H9 (cell line): ENCODE measurements at regions not wholly inside any gene's neighbourhood (a gene's known extent, or its start where the extent isn't known, plus 50 kb on each side); places are given as distances from the start of the nearest gene placed in this dataset.

Source experiments
- DNase-seq: peaks from one replicate; pipeline ENCODE4 v3.0.0-alpha.2; 2017
- H2AFZ ChIP-seq: one replicate; pipeline ENCODE4 v1.6.1; 2013; ENCODE audit warnings: mild to moderate bottlenecking, low read length, control low read depth, moderate library complexity
- H2AK5ac ChIP-seq: 2 replicates; pipeline ENCODE4 v1.6.1; 2013; ENCODE audit warnings: low read length, control low read depth, mixed read lengths; ENCODE audit not compliant: insufficient read length
- H2BK120ac ChIP-seq: one replicate; pipeline ENCODE4 v1.6.1; 2013; ENCODE audit warnings: low read depth, mild to moderate bottlenecking, low read length, control low read depth, inconsistent platforms; ENCODE audit not compliant: poor library complexity, severe bottlenecking
- H2BK12ac ChIP-seq: 2 replicates; pipeline ENCODE4 v1.6.1; 2013; ENCODE audit warnings: low read length, control low read depth, mixed read lengths, low read depth; ENCODE audit not compliant: insufficient read length
- H2BK15ac ChIP-seq: 2 replicates; pipeline ENCODE4 v1.6.1; 2013; ENCODE audit warnings: low read depth, low read length, control low read depth
- H2BK20ac ChIP-seq: one replicate; pipeline ENCODE4 v1.6.1; 2013; ENCODE audit warnings: low read depth, mild to moderate bottlenecking, low read length, control low read depth, inconsistent platforms; ENCODE audit not compliant: poor library complexity, severe bottlenecking
- H2BK5ac ChIP-seq: 2 replicates; pipeline ENCODE4 v1.6.1; 2013; ENCODE audit warnings: low read length, control low read depth, mixed read lengths; ENCODE audit not compliant: insufficient read length
- H3K14ac ChIP-seq: 2 replicates; pipeline ENCODE4 v1.6.1; 2013; ENCODE audit warnings: low read length, control low read depth; ENCODE audit not compliant: insufficient read depth
- H3K18ac ChIP-seq: 2 replicates; pipeline ENCODE4 v1.6.1; 2013; ENCODE audit warnings: low read depth, mild to moderate bottlenecking, mixed read lengths, low read length, control low read depth; ENCODE audit not compliant: insufficient read length
- H3K23ac ChIP-seq: 2 replicates; pipeline ENCODE4 v1.6.1; 2013; ENCODE audit warnings: low read length, control low read depth, mixed read lengths, low read depth; ENCODE audit not compliant: insufficient read length
- H3K23me2 ChIP-seq: 2 replicates; pipeline ENCODE4 v1.6.1; 2013; ENCODE audit warnings: low read depth, mild to moderate bottlenecking, mixed read lengths, low read length, control low read depth; ENCODE audit not compliant: insufficient read length, poor library complexity, severe bottlenecking
- H3K27ac ChIP-seq: 2 replicates; pipeline ENCODE4 v1.5.1; 2013; ENCODE audit warnings: low read length, control low read depth, mixed read lengths, low read depth; ENCODE audit not compliant: insufficient read length
- H3K27me3 ChIP-seq: 2 replicates; pipeline ENCODE4 v1.6.1; 2013; ENCODE audit warnings: low read length, control low read depth, inconsistent platforms; ENCODE audit not compliant: insufficient read depth
- H3K4ac ChIP-seq: 2 replicates; pipeline ENCODE4 v1.6.1; 2013; ENCODE audit warnings: low read depth, mild to moderate bottlenecking, control low read depth, inconsistent platforms, low read length, moderate library complexity
- H3K4me1 ChIP-seq: 2 replicates; pipeline ENCODE4 v1.6.1; 2013; ENCODE audit warnings: low read length, control low read depth, inconsistent platforms; ENCODE audit not compliant: insufficient read depth
- H3K4me2 ChIP-seq: 2 replicates; pipeline ENCODE4 v1.6.1; 2013; ENCODE audit warnings: low read length, control low read depth, mixed read lengths; ENCODE audit not compliant: insufficient read length, insufficient read depth
- H3K56ac ChIP-seq: 2 replicates; pipeline ENCODE4 v1.6.1; 2013; ENCODE audit warnings: low read depth, mild to moderate bottlenecking, mixed read lengths, low read length, control low read depth; ENCODE audit not compliant: insufficient read length
- H3K79me1 ChIP-seq: 2 replicates; pipeline ENCODE4 v1.6.1; 2013; ENCODE audit warnings: low read depth, mild to moderate bottlenecking, moderate library complexity, low read length, control low read depth, inconsistent platforms; ENCODE audit not compliant: insufficient read depth, poor library complexity, severe bottlenecking
- H3K79me2 ChIP-seq: 2 replicates; pipeline ENCODE4 v1.6.1; 2013; ENCODE audit warnings: low read length, control low read depth, inconsistent platforms; ENCODE audit not compliant: insufficient read depth
- H3K9ac ChIP-seq: 2 replicates; pipeline ENCODE4 v1.6.1; 2013; ENCODE audit warnings: low read length, control low read depth, mixed read lengths; ENCODE audit not compliant: insufficient read length; ENCODE audit errors: extremely low read depth
- H3K9me3 ChIP-seq: one replicate; pipeline ENCODE4 v1.6.1; 2013; ENCODE audit warnings: low read depth, low read length, inconsistent platforms; ENCODE audit not compliant: control insufficient read depth
- H3T11ph ChIP-seq: one replicate; pipeline ENCODE4 v1.6.1; 2013; ENCODE audit warnings: mild to moderate bottlenecking, low read length, control low read depth, inconsistent platforms
- H4K20me1 ChIP-seq: one replicate; pipeline ENCODE4 v1.6.1; 2013; ENCODE audit not compliant: control insufficient read depth, insufficient read length, insufficient read depth
- H4K5ac ChIP-seq: 2 replicates; pipeline ENCODE4 v1.6.1; 2013; ENCODE audit warnings: low read depth, mild to moderate bottlenecking, mixed read lengths, low read length, control low read depth; ENCODE audit not compliant: insufficient read length
- H4K8ac ChIP-seq: replicated peaks from 2 replicates; pipeline ENCODE4 v1.6.1; 2013; ENCODE audit warnings: low read length, control low read depth, mixed read lengths, low read depth; ENCODE audit not compliant: insufficient read length
- H4K91ac ChIP-seq: 2 replicates; pipeline ENCODE4 v1.6.1; 2013; ENCODE audit warnings: low read depth, mild to moderate bottlenecking, moderate library complexity, mixed read lengths, low read length, control low read depth; ENCODE audit not compliant: insufficient read length
- H3K27ac Mint-ChIP-seq, 3 experiments: 2 replicates in 2 of 3; 3 replicates in 1 of 3; pipeline ENCODE4 v1.8.0; 2020 to 2021; ENCODE audit warnings: mixed read lengths in 3 of 3, mild to moderate bottlenecking in 1 of 3, moderate library complexity in 1 of 3
- H3K27me3 Mint-ChIP-seq: 2 replicates; pipeline ENCODE4 v1.8.0; 2021; ENCODE audit warnings: low read depth, mild to moderate bottlenecking, moderate library complexity, mixed read lengths
- H3K36me3 Mint-ChIP-seq, 3 experiments: 2 replicates in 2 of 3; 3 replicates in 1 of 3; pipeline ENCODE4 v1.8.0; 2020 to 2021; ENCODE audit warnings: low read depth in 3 of 3, mixed read lengths in 3 of 3; ENCODE audit not compliant: insufficient read depth in 1 of 3
- H3K4me1 Mint-ChIP-seq, 2 experiments: 2 replicates each; pipeline ENCODE4 v1.8.0; 2020; ENCODE audit warnings: mixed read lengths in 2 of 2
- H3K4me3 Mint-ChIP-seq, 2 experiments: 2 replicates in 1 of 2; 3 replicates in 1 of 2; pipeline ENCODE4 v1.8.0; 2020 to 2021; ENCODE audit warnings: mild to moderate bottlenecking in 2 of 2, mixed read lengths in 2 of 2, moderate library complexity in 1 of 2
- H3K9me3 Mint-ChIP-seq, 2 experiments: 2 replicates in 1 of 2; 3 replicates in 1 of 2; pipeline ENCODE4 v1.8.0; 2020; ENCODE audit warnings: mild to moderate bottlenecking in 2 of 2, mixed read lengths in 2 of 2, moderate library complexity in 1 of 2
- WGBS: extraction: QIAGEN DNeasy Blood & Tissue Kit; methylation state at CpG from one replicate; pipeline ENCODE4 v1.1.7; 2013; ENCODE audit warnings: missing lambda C conversion rate, low lambda C conversion rate, mixed read lengths; ENCODE audit not compliant: insufficient read length; ENCODE audit errors: extremely low coverage; 5-methylcytosine and 5-hydroxymethylcytosine counted together
- TF ChIP-seq, protein P1 (sequence below): fragments of 200-600 bp; sonication (generic); conservative IDR thresholded peaks from 3 replicates; pipeline ENCODE4 v1.8.0; 2021; ENCODE audit warnings: antibody characterized with exemption, mild to moderate bottlenecking

DNA sequence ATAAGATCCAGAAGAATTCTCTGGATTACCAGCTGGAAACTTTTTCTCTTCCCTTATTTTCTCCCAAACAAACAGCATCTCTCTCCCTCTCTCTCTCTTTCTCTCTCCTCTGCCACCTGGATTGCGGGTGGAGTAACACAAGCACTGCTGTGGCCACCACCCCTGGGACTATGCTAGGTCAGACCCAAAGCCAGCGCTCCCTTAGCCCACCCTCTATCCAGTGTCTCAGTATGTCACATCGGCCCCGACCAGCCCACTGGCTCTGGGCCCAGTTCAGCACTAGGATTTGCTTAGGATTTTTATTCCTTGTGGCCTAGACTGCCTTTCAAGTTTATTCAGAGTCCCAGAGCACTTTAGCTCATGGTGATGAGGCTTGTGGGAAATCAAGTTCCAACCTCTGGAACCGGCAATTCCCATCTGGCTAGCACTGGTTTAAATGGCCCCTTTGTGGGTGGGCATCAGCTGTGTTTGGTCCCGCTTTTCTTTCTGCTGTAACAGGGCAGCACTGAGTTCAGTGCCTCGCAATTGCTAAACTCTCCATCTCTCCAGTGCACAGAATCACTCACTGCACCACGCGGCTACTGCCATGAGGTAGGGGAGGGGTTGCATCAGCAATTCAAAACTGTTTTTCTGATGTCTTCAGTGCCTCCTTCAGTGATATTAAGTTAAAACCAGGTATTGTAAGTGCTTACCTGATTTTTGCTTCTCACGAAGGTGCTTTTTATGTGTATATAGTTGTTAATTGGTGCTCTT lies 1623.1 kb downstream of the SLITRK5 start:
- H2BK120ac ChIP-seq, result no peak overlapping the region
- peak overlapping the region in 1 of 3 experiments; percentile 83; a peak in 1 of 7 replicates for H3K27ac Mint-ChIP-seq
- H3K27me3 ChIP-seq, result no peaks in the 10 kb centered on the region
- H4K8ac ChIP-seq, result no peak overlapping the region
- H3K23me2 ChIP-seq, result no peaks in the 10 kb centered on the region
- no peak overlapping the region for H3K56ac ChIP-seq
- peaks cover 4 to 5% of the 10 kb centered on the region in 2 experiments; a peak in 2 of 5 replicates for H3K9me3 Mint-ChIP-seq
- no peak for DNase-seq
- no peaks in the 10 kb centered on the region for H3K79me1 ChIP-seq
- no peak overlapping the region for H3K4me3 Mint-ChIP-seq
- no peak overlapping the region for H3K27ac ChIP-seq
- no peak overlapping the region for H2BK5ac ChIP-seq
- H3K23ac ChIP-seq, result no peak overlapping the region
- no peak overlapping the region for H4K91ac ChIP-seq
- H3K9ac ChIP-seq, result no peak overlapping the region
- H3K14ac ChIP-seq, result no peak overlapping the region
- peaks cover 6% of the 10 kb centered on the region in 2 experiments for H3K4me1 Mint-ChIP-seq
- no peak overlapping the region for H3K4ac ChIP-seq
- H3K4me1 ChIP-seq, result no peaks in the 10 kb centered on the region
- H3T11ph ChIP-seq, result no peak overlapping the region
- H2BK12ac ChIP-seq, result no peak overlapping the region
- WGBS, result no CpG with 5 or more reads among the region's 10 CpGs
- H4K5ac ChIP-seq, result no peak overlapping the region
- H2AFZ ChIP-seq, result peak overlapping the region; percentile 83
- no peak overlapping the region for H2BK20ac ChIP-seq
- H3K4me2 ChIP-seq, result no peak overlapping the region
- no peak overlapping the region for H2AK5ac ChIP-seq
- H3K36me3 Mint-ChIP-seq, result no peaks in the 10 kb centered on the region; a peak in 1 of 7 replicates
- H3K79me2 ChIP-seq, result no peaks in the 10 kb centered on the region
- no peaks in the 10 kb centered on the region for H3K27me3 Mint-ChIP-seq
- no peaks in the 10 kb centered on the region for H3K9me3 ChIP-seq
- no peak overlapping the region for H2BK15ac ChIP-seq
- no peak overlapping the region for H3K18ac ChIP-seq
- TF ChIP-seq, protein P1, sequence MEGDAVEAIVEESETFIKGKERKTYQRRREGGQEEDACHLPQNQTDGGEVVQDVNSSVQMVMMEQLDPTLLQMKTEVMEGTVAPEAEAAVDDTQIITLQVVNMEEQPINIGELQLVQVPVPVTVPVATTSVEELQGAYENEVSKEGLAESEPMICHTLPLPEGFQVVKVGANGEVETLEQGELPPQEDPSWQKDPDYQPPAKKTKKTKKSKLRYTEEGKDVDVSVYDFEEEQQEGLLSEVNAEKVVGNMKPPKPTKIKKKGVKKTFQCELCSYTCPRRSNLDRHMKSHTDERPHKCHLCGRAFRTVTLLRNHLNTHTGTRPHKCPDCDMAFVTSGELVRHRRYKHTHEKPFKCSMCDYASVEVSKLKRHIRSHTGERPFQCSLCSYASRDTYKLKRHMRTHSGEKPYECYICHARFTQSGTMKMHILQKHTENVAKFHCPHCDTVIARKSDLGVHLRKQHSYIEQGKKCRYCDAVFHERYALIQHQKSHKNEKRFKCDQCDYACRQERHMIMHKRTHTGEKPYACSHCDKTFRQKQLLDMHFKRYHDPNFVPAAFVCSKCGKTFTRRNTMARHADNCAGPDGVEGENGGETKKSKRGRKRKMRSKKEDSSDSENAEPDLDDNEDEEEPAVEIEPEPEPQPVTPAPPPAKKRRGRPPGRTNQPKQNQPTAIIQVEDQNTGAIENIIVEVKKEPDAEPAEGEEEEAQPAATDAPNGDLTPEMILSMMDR, result no peak
- H4K20me1 ChIP-seq, result no peaks in the 10 kb centered on the region
